Endodermal cell (in vitro differentiated cells): ENCODE measurements at regions not wholly inside any gene's neighbourhood (a gene's known extent, or its start where the extent isn't known, plus 50 kb on each side); places are given as distances from the start of the nearest gene placed in this dataset.

Experiments used
- DNase-seq: peaks from one replicate; pipeline ENCODE4 v3.0.0-alpha.2; 2017
- H3K27ac ChIP-seq: 2 replicates; pipeline ENCODE4 v1.5.1; 2013; ENCODE audit warnings: mild to moderate bottlenecking, low read depth, low read length, moderate library complexity
- H3K27me3 ChIP-seq: 2 replicates; pipeline ENCODE4 v1.6.1; 2013; ENCODE audit warnings: mild to moderate bottlenecking, low read length, moderate library complexity; ENCODE audit not compliant: insufficient read depth, control insufficient read depth, poor library complexity, severe bottlenecking
- H3K36me3 ChIP-seq: 2 replicates; pipeline ENCODE4 v1.7.0; 2013; ENCODE audit warnings: mild to moderate bottlenecking, low read length, moderate library complexity; ENCODE audit not compliant: control insufficient read depth, insufficient read depth
- H3K4me1 ChIP-seq: one replicate; pipeline ENCODE4 v1.7.0; 2013; ENCODE audit warnings: low read length; ENCODE audit not compliant: control insufficient read depth, insufficient read depth
- H3K4me3 ChIP-seq: 2 replicates; pipeline ENCODE4 v1.5.1; 2013; ENCODE audit warnings: mild to moderate bottlenecking, low read length, moderate library complexity
- H3K9ac ChIP-seq: 2 replicates; pipeline ENCODE4 v1.6.1; 2013; ENCODE audit warnings: mild to moderate bottlenecking, low read length, moderate library complexity; ENCODE audit not compliant: poor library complexity, severe bottlenecking; ENCODE audit errors: extremely low read depth
- H3K9me3 ChIP-seq: 2 replicates; pipeline ENCODE4 v1.6.1; 2013; ENCODE audit warnings: mild to moderate bottlenecking, low read length, moderate library complexity; ENCODE audit not compliant: control insufficient read depth
- H3K27ac Mint-ChIP-seq: 2 replicates; pipeline ENCODE4 v1.8.0; 2020; ENCODE audit warnings: mixed read lengths
- H3K27me3 Mint-ChIP-seq: 2 replicates; pipeline ENCODE4 v1.8.0; 2021; ENCODE audit warnings: mild to moderate bottlenecking, mixed read lengths; ENCODE audit not compliant: insufficient read depth
- H3K36me3 Mint-ChIP-seq: 2 replicates; pipeline ENCODE4 v1.8.0; 2020; ENCODE audit warnings: low read depth, mixed read lengths
- H3K4me1 Mint-ChIP-seq: 2 replicates; pipeline ENCODE4 v1.8.0; 2020; ENCODE audit warnings: mixed read lengths
- H3K4me3 Mint-ChIP-seq: 2 replicates; pipeline ENCODE4 v1.8.0; 2020; ENCODE audit warnings: mild to moderate bottlenecking, moderate library complexity, mixed read lengths
- H3K9me3 Mint-ChIP-seq: 2 replicates; pipeline ENCODE4 v1.8.0; 2020; ENCODE audit warnings: mild to moderate bottlenecking, mixed read lengths
- WGBS, 2 experiments: methylation state at CpG; one replicate each; pipeline versions ENCODE4 v1.1.5 to v1.1.7; 2013; ENCODE audit warnings: missing lambda C conversion rate in 2 of 2, mixed read lengths in 1 of 2; ENCODE audit not compliant: insufficient coverage in 1 of 2, insufficient read length in 1 of 2; 5-methylcytosine and 5-hydroxymethylcytosine counted together
- TF ChIP-seq, protein P1 (sequence below): fragments of 200-600 bp; sonication (generic); conservative IDR thresholded peaks from 2 replicates; pipeline ENCODE4 v1.5.0; 2021; ENCODE audit warnings: antibody characterized with exemption, mild to moderate bottlenecking

DNA sequence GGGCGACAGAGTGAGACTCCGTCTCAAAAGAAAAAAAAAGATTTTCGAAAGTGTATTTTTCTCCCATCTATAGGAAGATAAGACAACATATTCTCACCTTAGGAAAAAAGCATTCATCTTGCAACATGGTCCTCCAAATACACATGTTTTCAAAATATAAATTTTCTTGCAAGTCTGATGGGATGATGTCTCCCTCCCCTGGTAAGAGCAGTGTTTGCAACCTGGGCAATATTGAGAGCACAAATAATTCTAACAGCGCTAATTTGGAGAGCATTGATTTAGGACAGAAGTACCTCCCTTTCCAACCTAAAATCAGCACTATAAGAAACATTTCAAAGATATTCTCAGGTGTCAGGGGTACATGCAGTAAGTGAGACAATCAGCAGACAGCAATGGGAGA is 61.0 kb upstream of the SHISA2 start:
- Histone ChIP-seq H3K27me3 (no peaks in the 10 kb centered on the region), H3K36me3 (no peaks in the 10 kb centered on the region), H3K27ac (no peak overlapping the region), H3K4me3 (no peak overlapping the region), H3K9me3 (no peaks in the 10 kb centered on the region), H3K4me1 (no peaks in the 10 kb centered on the region), H3K9ac (no peak overlapping the region)
- Mint-ChIP-seq H3K36me3 (no peaks in the 10 kb centered on the region), H3K27ac (no peak overlapping the region), H3K9me3 (no peaks in the 10 kb centered on the region), H3K27me3 (peaks cover 2% of the 10 kb centered on the region), H3K4me3 (no peak overlapping the region), H3K4me1 (no peaks in the 10 kb centered on the region)
- no peak for DNase-seq
- TF ChIP-seq, protein P1, sequence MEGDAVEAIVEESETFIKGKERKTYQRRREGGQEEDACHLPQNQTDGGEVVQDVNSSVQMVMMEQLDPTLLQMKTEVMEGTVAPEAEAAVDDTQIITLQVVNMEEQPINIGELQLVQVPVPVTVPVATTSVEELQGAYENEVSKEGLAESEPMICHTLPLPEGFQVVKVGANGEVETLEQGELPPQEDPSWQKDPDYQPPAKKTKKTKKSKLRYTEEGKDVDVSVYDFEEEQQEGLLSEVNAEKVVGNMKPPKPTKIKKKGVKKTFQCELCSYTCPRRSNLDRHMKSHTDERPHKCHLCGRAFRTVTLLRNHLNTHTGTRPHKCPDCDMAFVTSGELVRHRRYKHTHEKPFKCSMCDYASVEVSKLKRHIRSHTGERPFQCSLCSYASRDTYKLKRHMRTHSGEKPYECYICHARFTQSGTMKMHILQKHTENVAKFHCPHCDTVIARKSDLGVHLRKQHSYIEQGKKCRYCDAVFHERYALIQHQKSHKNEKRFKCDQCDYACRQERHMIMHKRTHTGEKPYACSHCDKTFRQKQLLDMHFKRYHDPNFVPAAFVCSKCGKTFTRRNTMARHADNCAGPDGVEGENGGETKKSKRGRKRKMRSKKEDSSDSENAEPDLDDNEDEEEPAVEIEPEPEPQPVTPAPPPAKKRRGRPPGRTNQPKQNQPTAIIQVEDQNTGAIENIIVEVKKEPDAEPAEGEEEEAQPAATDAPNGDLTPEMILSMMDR: peak; percentile 80
- WGBS, 2 experiments: 78 to 84% methylated on average over 3 to 4 of the region's 4 CpGs

GRCh38 chr13:26111797-26112196 is 60.0 kb upstream of the SHISA2 start:
- Histone ChIP-seq H3K27ac (no peak overlapping the region), H3K27me3 (no peaks in the 10 kb centered on the region), H3K4me1 (no peaks in the 10 kb centered on the region), H3K9ac (no peak overlapping the region), H3K36me3 (no peaks in the 10 kb centered on the region), H3K4me3 (no peak overlapping the region), H3K9me3 (no peaks in the 10 kb centered on the region)
- H3K9me3 Mint-ChIP-seq: no peaks in the 10 kb centered on the region
- TF ChIP-seq, protein P1: no peak
- no peaks in the 10 kb centered on the region for H3K36me3 Mint-ChIP-seq
- no peaks in the 10 kb centered on the region for H3K4me1 Mint-ChIP-seq
- 98 to 100% methylated on average over 2 to 4 of the region's 6 CpGs for WGBS, 2 experiments
- H3K27ac Mint-ChIP-seq: no peak overlapping the region
- no peak overlapping the region for H3K4me3 Mint-ChIP-seq
- H3K27me3 Mint-ChIP-seq: no peaks in the 10 kb centered on the region
- DNase-seq: no peak
